Fibroblast of pulmonary artery (primary cell): ENCODE measurements at regions not wholly inside any gene's neighbourhood (a gene's known extent, or its start where the extent isn't known, plus 50 kb on each side); places are given as distances from the start of the nearest gene placed in this dataset.

Experiments
- DNase-seq: peaks from one replicate; pipeline ENCODE4 v3.0.0-alpha.2; 2010; ENCODE audit warnings: low read depth
- H3K4me3 ChIP-seq: replicated peaks from 2 replicates; pipeline ENCODE4 v1.5.1; 2011; ENCODE audit warnings: low read depth, mild to moderate bottlenecking, control low read depth, low read length, moderate library complexity
- TF ChIP-seq, protein P1 (sequence below): IDR thresholded peaks from 2 replicates; pipeline ENCODE4 v1.5.1; 2011; ENCODE audit warnings: mild to moderate bottlenecking, control low read depth, low read length, inconsistent platforms; ENCODE audit errors: missing control alignments

DNA sequence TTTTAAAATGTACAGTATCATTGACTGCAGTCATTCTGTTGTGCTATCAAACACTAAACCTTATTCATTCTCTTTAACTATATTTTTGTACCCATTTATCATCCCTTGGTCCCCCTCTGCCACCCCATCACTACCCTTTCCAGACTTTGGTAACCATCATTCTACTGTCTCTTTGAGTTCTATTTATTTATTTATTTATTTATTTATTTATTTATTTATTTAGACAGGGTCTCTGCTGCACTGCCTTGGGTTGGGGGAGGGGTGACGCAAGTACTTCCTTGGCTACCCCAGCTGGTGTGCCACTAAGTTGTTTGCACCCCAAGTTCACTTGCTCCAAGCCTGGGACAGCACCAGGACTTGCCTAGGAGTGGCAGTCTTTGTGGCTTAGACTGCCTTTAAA lies 427.8 kb upstream of the NOVA1 start:
- no peak overlapping the region for H3K4me3 ChIP-seq
- TF ChIP-seq, protein P1, sequence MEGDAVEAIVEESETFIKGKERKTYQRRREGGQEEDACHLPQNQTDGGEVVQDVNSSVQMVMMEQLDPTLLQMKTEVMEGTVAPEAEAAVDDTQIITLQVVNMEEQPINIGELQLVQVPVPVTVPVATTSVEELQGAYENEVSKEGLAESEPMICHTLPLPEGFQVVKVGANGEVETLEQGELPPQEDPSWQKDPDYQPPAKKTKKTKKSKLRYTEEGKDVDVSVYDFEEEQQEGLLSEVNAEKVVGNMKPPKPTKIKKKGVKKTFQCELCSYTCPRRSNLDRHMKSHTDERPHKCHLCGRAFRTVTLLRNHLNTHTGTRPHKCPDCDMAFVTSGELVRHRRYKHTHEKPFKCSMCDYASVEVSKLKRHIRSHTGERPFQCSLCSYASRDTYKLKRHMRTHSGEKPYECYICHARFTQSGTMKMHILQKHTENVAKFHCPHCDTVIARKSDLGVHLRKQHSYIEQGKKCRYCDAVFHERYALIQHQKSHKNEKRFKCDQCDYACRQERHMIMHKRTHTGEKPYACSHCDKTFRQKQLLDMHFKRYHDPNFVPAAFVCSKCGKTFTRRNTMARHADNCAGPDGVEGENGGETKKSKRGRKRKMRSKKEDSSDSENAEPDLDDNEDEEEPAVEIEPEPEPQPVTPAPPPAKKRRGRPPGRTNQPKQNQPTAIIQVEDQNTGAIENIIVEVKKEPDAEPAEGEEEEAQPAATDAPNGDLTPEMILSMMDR, result no peak
- DNase-seq, result no peak

DNA sequence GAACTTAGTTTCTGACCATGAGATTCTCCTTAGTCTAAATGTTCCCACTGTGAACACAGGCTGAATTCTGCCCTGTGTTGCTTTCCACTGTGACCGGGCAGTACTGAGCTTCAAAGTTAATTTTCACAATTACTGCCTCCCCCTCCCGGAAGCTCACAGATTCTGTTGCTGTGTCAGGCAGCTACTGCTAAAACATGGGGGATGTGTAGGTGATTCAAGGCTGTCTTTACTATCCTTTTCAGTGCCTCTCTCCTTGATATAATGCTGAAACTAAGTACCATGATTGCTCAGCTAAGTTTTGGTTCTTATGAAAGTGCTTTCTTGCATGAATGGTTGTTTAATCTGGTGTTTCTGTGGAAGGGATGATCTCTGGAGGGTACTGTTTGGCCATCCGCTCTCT lies 428.3 kb upstream of the NOVA1 start:
- no peak for DNase-seq
- H3K4me3 ChIP-seq, result no peak overlapping the region
- TF ChIP-seq, protein P1, result no peak

- DNase-seq, result peak; percentile 3
- H3K4me3 ChIP-seq, result no peak overlapping the region
- TF ChIP-seq, protein P1, result no peak
Observed at GRCh38 chr14:27040552-27040951, 442.7 kb upstream of the NOVA1 start.

DNA sequence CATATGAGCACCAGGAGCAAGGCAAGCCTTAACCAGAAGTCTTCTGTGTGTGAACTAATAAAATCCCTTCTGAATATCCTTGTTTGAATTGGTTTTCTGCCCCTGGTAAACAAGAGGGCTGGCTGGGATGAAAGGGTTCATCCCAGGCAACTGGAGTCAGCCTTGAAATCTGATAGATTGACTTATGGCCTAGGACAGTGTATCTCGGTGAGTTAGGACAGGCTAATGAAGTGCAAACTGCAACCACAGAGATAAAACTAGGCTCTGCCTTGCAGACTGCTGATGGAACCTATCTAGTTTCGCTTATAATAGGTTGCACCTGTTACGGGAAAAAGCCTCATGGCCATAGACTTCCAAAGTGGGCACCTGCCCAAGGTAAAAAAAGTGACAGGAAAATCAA lies 451.9 kb upstream of the NOVA1 start:
- no peak for DNase-seq
- H3K4me3 ChIP-seq, result no peak overlapping the region
- TF ChIP-seq, protein P1, result no peak

GRCh38 chr14:27050208-27050607 lies 452.4 kb upstream of the NOVA1 start:
- no peak overlapping the region for H3K4me3 ChIP-seq
- DNase-seq, result no peak
- TF ChIP-seq, protein P1, result no peak

- no peak overlapping the region for H3K4me3 ChIP-seq
- DNase-seq, result no peak
- TF ChIP-seq, protein P1, result no peak
Observed at GRCh38 chr14:27056586-27056985, 458.8 kb upstream of the NOVA1 start.

DNA sequence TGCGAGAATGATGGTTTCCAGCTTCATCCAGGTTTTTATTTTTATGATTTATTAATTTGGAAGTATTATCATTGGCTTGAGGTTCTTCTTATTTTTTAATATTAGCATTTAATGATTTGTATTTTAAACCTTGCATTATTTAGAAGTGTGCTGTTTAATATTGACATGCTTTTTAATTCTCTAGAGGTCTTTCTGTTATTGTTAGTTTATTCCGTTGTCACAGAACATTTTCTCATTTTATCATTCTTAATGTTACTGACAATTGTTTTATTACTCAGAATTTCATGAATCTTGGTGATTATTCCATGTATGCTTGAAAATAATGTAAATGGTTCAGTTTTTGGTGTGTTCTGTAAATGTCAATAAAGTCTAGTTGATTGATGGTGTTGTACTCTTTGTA lies 463.5 kb upstream of the NOVA1 start:
- DNase-seq, result no peak
- H3K4me3 ChIP-seq, result no peak overlapping the region
- TF ChIP-seq, protein P1, result no peak
